GM12865 (cell line): ENCODE measurements at regions not wholly inside any gene's neighbourhood (a gene's known extent, or its start where the extent isn't known, plus 50 kb on each side); places are given as distances from the start of the nearest gene placed in this dataset.

ENCODE experiments used
- DNase-seq: peaks from one replicate; pipeline ENCODE4 v3.0.0; 2010; ENCODE audit warnings: low read depth
- H3K4me3 ChIP-seq: 2 replicates; pipeline ENCODE4 v1.5.1; 2011; ENCODE audit warnings: mild to moderate bottlenecking, low read depth, low read length, control low read depth
- TF ChIP-seq, protein P1 (sequence below): IDR thresholded peaks from 2 replicates; pipeline ENCODE4 v1.5.1; 2011; ENCODE audit warnings: low read length, control low read depth, low read depth, inconsistent platforms; ENCODE audit not compliant: insufficient read depth; ENCODE audit errors: missing control alignments

DNA sequence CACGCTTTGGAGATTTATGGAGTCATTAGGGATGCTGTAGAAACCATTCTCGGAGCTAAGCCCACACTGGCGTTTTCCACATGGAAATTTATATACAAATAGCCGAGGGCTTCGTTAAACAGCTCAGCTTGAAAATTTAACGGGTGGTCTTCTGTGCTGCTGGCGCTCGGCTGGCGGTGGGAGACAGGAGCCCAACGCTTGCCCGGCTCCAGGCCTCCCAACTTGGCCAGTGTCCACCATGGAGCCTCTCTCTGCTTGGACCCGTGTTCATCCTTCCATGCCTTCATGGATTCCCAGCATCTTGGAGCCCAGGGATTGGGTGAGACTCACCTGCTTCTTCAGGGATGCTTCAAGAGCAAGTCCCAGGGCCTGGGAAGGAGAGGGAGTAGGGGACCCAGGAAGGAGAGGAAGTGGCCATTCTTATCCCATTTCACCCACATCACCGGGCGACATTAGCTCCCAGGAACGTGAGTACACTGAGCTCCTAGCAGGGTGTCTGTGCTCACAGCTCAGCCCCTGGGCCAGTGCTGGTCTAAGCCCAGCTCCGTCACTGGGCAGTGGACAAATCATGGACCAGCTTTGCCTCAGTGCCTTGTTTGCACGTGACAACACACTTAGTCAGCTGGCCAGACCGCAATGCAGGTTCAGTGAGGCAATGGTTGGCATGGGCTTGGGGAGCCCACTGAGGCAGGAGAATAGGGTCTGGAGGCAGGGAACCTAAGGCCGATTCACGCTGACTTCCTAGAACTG, 944.3 kb downstream of the BRD1 start:
- no peak overlapping the region for H3K4me3 ChIP-seq
- no peak for DNase-seq
- TF ChIP-seq, protein P1, sequence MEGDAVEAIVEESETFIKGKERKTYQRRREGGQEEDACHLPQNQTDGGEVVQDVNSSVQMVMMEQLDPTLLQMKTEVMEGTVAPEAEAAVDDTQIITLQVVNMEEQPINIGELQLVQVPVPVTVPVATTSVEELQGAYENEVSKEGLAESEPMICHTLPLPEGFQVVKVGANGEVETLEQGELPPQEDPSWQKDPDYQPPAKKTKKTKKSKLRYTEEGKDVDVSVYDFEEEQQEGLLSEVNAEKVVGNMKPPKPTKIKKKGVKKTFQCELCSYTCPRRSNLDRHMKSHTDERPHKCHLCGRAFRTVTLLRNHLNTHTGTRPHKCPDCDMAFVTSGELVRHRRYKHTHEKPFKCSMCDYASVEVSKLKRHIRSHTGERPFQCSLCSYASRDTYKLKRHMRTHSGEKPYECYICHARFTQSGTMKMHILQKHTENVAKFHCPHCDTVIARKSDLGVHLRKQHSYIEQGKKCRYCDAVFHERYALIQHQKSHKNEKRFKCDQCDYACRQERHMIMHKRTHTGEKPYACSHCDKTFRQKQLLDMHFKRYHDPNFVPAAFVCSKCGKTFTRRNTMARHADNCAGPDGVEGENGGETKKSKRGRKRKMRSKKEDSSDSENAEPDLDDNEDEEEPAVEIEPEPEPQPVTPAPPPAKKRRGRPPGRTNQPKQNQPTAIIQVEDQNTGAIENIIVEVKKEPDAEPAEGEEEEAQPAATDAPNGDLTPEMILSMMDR: no peak

DNA sequence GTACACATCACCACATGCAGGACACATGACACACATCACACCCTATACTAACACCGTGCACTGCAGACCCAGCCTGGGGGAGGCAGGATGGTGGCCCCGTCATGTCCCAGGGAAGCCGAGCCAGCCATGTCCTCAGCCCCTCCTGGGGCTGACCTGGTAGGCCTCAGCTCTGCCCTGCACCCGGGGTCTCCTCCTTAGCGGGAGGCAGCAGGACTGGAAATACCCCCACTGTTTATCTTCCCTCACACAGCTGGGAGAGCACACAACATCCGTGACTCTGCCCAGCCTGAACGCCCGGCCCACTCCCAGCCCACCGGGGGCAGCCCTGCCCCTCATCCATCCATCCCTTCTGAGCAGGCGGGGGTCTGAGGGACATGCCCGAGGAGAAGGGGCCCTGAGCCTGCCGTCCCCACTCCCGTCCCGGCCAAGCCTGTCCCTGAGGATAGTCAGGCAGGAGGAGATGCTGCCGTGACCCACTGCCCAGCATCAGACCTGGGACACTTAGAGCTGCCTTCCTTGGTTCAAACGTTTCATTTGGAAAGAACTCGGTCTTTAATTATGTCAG, 945.0 kb downstream of the BRD1 start:
- DNase-seq: no peak
- TF ChIP-seq, protein P1: no peak
- H3K4me3 ChIP-seq: no peak overlapping the region

DNA sequence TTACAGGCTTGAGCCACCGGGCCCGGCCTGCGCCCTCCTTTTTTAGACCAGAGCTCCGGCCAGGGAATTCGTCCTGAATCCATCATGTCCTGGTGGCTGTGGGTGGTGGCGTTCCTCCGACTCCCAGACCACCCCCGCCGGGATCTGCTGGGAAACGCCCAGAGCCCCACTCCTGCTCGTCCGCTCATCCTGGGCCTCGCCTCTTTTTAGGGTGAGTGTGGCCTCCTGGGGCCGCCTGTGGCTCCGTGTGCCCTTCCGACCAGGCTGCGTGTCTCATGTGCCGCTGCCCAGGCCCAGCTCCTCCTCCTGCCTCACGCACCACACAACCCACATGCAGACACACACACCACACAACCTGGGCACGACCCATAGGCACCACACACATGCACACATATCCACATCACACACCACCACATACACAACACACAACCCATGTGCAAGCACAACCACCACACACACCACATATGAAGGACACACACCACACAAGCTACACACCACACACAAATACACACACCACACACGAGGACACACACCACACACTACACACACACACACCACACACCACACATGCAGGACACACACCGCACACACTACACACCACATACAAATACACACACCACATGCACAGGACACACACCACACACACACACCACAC, 946.2 kb downstream of the BRD1 start:
- TF ChIP-seq, protein P1: no peak
- no peak overlapping the region for H3K4me3 ChIP-seq
- no peak for DNase-seq

DNA sequence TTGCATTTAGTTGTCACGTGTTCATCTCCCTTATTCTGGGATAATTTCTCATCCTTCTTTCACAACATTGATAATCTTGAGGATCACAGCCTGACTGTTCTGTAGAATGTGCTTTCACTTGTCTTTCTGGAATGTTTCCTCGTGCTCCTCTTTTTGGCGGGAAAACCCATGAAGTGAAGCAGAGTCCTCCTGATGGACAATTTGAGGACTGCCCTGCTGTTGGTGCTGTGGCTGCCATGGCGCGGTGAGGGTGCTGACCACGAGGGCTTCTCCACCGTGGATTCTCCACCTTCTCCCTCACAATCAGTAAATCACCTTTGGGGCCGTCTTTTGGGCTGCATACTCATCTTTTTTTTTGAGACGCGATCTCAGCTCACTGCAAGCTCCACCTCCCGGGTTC, 946.9 kb downstream of the BRD1 start:
- TF ChIP-seq, protein P1: no peak
- DNase-seq: no peak
- H3K4me3 ChIP-seq: no peak overlapping the region

DNA sequence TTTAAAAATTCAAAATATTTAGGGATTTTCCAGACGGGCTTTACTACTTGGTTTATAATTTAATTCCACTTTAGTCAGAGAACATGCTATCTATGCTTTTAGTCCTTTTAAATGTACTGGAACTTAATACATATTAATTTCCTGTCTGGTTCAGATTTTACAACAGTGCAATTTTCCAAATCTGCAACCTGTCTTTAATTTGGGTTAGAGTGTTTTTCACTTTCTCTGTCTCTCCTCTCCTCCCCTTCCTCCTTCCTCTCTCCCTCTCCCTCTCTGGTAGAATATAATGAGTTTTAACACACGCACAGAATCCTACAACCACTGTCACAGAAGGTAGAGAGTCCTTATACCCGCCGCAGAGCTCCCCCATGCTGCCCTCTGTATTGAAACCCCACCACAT, 950.7 kb downstream of the BRD1 start:
- no peak for DNase-seq
- TF ChIP-seq, protein P1: no peak

DNA sequence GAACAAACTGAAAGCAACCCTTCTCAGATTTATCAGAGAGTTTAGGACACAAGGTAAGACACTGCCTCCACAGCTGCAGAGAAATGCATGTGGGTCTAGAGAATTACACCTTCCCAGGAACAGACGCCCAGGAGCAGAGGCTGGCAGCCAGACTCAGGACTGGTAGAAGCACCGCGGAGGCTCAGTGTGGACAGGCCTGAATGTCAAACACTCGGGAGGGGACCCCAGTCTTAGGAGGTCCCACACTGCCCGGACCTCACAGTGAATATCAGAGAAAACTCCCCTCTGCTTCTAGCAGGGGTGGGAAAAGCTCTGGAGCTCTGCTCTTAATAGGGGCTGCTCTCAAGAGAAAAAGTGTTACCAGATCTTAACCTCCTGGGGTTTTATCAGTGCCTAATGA, 952.7 kb downstream of the BRD1 start:
- DNase-seq: no peak
- TF ChIP-seq, protein P1: no peak
- H3K4me3 ChIP-seq: no peak overlapping the region

More for the DNA sequence above, 950.7 kb downstream of the BRD1 start:
- no peak overlapping the region for H3K4me3 ChIP-seq
